ENCODE measurements at regions not wholly inside any gene's neighbourhood (a gene's known extent, or its start where the extent isn't known, plus 50 kb on each side); places are given as distances from the start of the nearest gene placed in this dataset.
"Not testable (repeated sequence)": the region's sequence is repeated elsewhere in the genome, so short reads cannot be mapped to it uniquely, and the experiment has no call there.

- DNase-seq (ENCODE audit: low read depth): no peak
These were observed 160.2 kb downstream of the TOX3 start for GRCh38 chr16:52386694-52387093.

GRCh38 chr16:52384378-52384777 lies 162.6 kb downstream of the TOX3 start:
- no peak for DNase-seq (ENCODE audit: low read depth)

GRCh38 chr16:52383640-52384292 lies 163.2 kb downstream of the TOX3 start:
- no peak for DNase-seq (ENCODE audit: low read depth)

GRCh38 chr16:52383119-52383518 lies 163.8 kb downstream of the TOX3 start:
- DNase-seq (ENCODE audit: low read depth): no peak

- DNase-seq (ENCODE audit: low read depth): no peak
These were observed 167.4 kb downstream of the TOX3 start for GRCh38 chr16:52379551-52379950.

GRCh38 chr16:52376676-52377280 lies 170.2 kb downstream of the TOX3 start:
- DNase-seq (ENCODE audit: low read depth): no peak

- no peak for DNase-seq (ENCODE audit: low read depth)
These were observed 174.6 kb downstream of the TOX3 start for GRCh38 chr16:52372313-52372712.

- DNase-seq (ENCODE audit: low read depth): no peak
These were observed 178.1 kb downstream of the TOX3 start for GRCh38 chr16:52368859-52369258.

- DNase-seq (ENCODE audit: low read depth): no peak
These were observed 179.1 kb downstream of the TOX3 start for GRCh38 chr16:52367821-52368220.

GRCh38 chr16:52366983-52367382 lies 180.0 kb downstream of the TOX3 start:
- DNase-seq (ENCODE audit: low read depth): no peak

GRCh38 chr16:52364500-52364899 lies 182.4 kb downstream of the TOX3 start:
- no peak for DNase-seq (ENCODE audit: low read depth)

- DNase-seq (ENCODE audit: low read depth): no peak
These were observed 183.9 kb downstream of the TOX3 start for GRCh38 chr16:52363082-52363481.

- no peak for DNase-seq (ENCODE audit: low read depth)
These were observed 189.2 kb downstream of the TOX3 start for GRCh38 chr16:52357711-52358110.

- DNase-seq (ENCODE audit: low read depth): no peak
These were observed 193.7 kb downstream of the TOX3 start for GRCh38 chr16:52353249-52353648.

GRCh38 chr16:52351451-52351850 lies 195.5 kb downstream of the TOX3 start:
- DNase-seq (ENCODE audit: low read depth): no peak

- DNase-seq (ENCODE audit: low read depth): no peak
These were observed 196.8 kb downstream of the TOX3 start for GRCh38 chr16:52350031-52350642.

- no peak for DNase-seq (ENCODE audit: low read depth)
These were observed 200.2 kb downstream of the TOX3 start for GRCh38 chr16:52346709-52347108.

- not testable (repeated sequence) for DNase-seq (ENCODE audit: low read depth)
These were observed 213.3 kb downstream of the TOX3 start for GRCh38 chr16:52333673-52334072.

GRCh38 chr16:52320930-52321439 lies 226.0 kb downstream of the TOX3 start:
- DNase-seq (ENCODE audit: low read depth): no peak

GRCh38 chr16:52318302-52319009 lies 228.5 kb downstream of the TOX3 start:
- DNase-seq (ENCODE audit: low read depth): no peak

- DNase-seq (ENCODE audit: low read depth): no peak
These were observed 230.7 kb downstream of the TOX3 start for GRCh38 chr16:52316241-52316640.

- DNase-seq (ENCODE audit: low read depth): no peak
These were observed 234.2 kb downstream of the TOX3 start for GRCh38 chr16:52312716-52313115.

Measured in HT1080 (cell line).